Neuronal stem cell (in vitro differentiated cells): ENCODE measurements at regions not wholly inside any gene's neighbourhood (a gene's known extent, or its start where the extent isn't known, plus 50 kb on each side); places are given as distances from the start of the nearest gene placed in this dataset.
"Not testable (repeated sequence)": the region's sequence is repeated elsewhere in the genome, so short reads cannot be mapped to it uniquely, and the experiment has no call there.

ENCODE experiments used
- DNase-seq: peaks from one replicate; pipeline ENCODE4 v3.0.0-alpha.2; 2013; ENCODE audit warnings: low spot score
- H2AFZ ChIP-seq: one replicate; pipeline ENCODE4 v1.6.1; 2013; ENCODE audit warnings: mild to moderate bottlenecking, low read length, inconsistent platforms
- H2AK5ac ChIP-seq: 2 replicates; pipeline ENCODE4 v1.6.1; 2013; ENCODE audit warnings: low read depth, mild to moderate bottlenecking, inconsistent platforms, low read length, moderate library complexity, mixed read lengths
- H2BK120ac ChIP-seq: 2 replicates; pipeline ENCODE4 v1.6.1; 2013; ENCODE audit warnings: low read depth, mild to moderate bottlenecking, inconsistent platforms, low read length, moderate library complexity, mixed read lengths
- H2BK12ac ChIP-seq: one replicate; pipeline ENCODE4 v1.6.1; 2013; ENCODE audit warnings: low read length, inconsistent platforms
- H2BK15ac ChIP-seq: 2 replicates; pipeline ENCODE4 v1.6.1; 2013; ENCODE audit warnings: mild to moderate bottlenecking, low read length, inconsistent platforms, mixed read lengths
- H2BK5ac ChIP-seq: one replicate; pipeline ENCODE4 v1.6.1; 2013; ENCODE audit warnings: inconsistent platforms, mild to moderate bottlenecking, low read length, moderate library complexity
- H3K14ac ChIP-seq: one replicate; pipeline ENCODE4 v1.6.1; 2013; ENCODE audit warnings: low read length, inconsistent platforms
- H3K18ac ChIP-seq: 2 replicates; pipeline ENCODE4 v1.6.1; 2013; ENCODE audit warnings: low read length, inconsistent platforms
- H3K23ac ChIP-seq: 2 replicates; pipeline ENCODE4 v1.6.1; 2013; ENCODE audit warnings: low read depth, mild to moderate bottlenecking, mixed read lengths, low read length, inconsistent platforms; ENCODE audit not compliant: poor library complexity
- H3K27ac ChIP-seq: replicated peaks from 3 replicates; pipeline ENCODE4 v1.5.1; 2013; ENCODE audit warnings: low read length, inconsistent platforms
- H3K27me3 ChIP-seq, 3 experiments: 2 replicates each; pipeline ENCODE4 v1.6.1; 2013; ENCODE audit warnings: low read length in 3 of 3, mild to moderate bottlenecking in 2 of 3, inconsistent platforms in 1 of 3, low read depth in 1 of 3, mixed read lengths in 1 of 3, moderate library complexity in 1 of 3; ENCODE audit not compliant: control insufficient read depth in 3 of 3, insufficient read depth in 3 of 3
- H3K36me3 ChIP-seq, 2 donors: replicated peaks in 1 of 2; 2 replicates each; pipeline ENCODE4 v1.6.1; 2013; ENCODE audit warnings: low read length in 2 of 2; ENCODE audit not compliant: control insufficient read depth in 2 of 2, insufficient read depth in 2 of 2
- H3K4ac ChIP-seq: 2 replicates; pipeline ENCODE4 v1.6.1; 2013; ENCODE audit warnings: inconsistent platforms, mild to moderate bottlenecking, low read length, moderate library complexity
- H3K4me1 ChIP-seq, 2 donors: 1 replicate in 1 of 2; 2 replicates in 1 of 2; pipeline ENCODE4 v1.6.1; 2013; ENCODE audit warnings: low read length in 2 of 2, low read depth in 1 of 2; ENCODE audit not compliant: control insufficient read depth in 2 of 2, insufficient read depth in 1 of 2
- H3K4me2 ChIP-seq: one replicate; pipeline ENCODE4 v1.6.1; 2013; ENCODE audit warnings: mild to moderate bottlenecking, low read length, inconsistent platforms; ENCODE audit not compliant: insufficient read depth, poor library complexity, severe bottlenecking
- H3K4me3 ChIP-seq, 2 donors: 2 replicates each; pipeline ENCODE4 v1.5.1; 2013; ENCODE audit warnings: low read length in 2 of 2, mild to moderate bottlenecking in 2 of 2, inconsistent platforms in 1 of 2, moderate library complexity in 1 of 2
- H3K79me1 ChIP-seq: one replicate; pipeline ENCODE4 v1.6.1; 2013; ENCODE audit warnings: low read depth, mild to moderate bottlenecking, inconsistent platforms, low read length, moderate library complexity
- H3K9ac ChIP-seq: one replicate; pipeline ENCODE4 v1.6.1; 2013; ENCODE audit warnings: mild to moderate bottlenecking, low read depth, low read length, inconsistent platforms; ENCODE audit not compliant: poor library complexity
- H3K9me3 ChIP-seq, 2 donors: replicated peaks in 1 of 2; 2 replicates each; pipeline versions ENCODE3 to v1.6.1; 2013; ENCODE audit warnings: low read length in 2 of 2, mild to moderate bottlenecking in 2 of 2, inconsistent platforms in 1 of 2, low read depth in 1 of 2, mixed read lengths in 1 of 2, moderate library complexity in 1 of 2; ENCODE audit not compliant: control insufficient read depth in 2 of 2, insufficient read depth in 1 of 2
- H4K8ac ChIP-seq: one replicate; pipeline ENCODE4 v1.6.1; 2013; ENCODE audit warnings: low read depth, mild to moderate bottlenecking, inconsistent platforms, low read length, moderate library complexity
- H4K91ac ChIP-seq: one replicate; pipeline ENCODE4 v1.6.1; 2013; ENCODE audit warnings: low read length, low read depth, mild to moderate bottlenecking, inconsistent platforms; ENCODE audit not compliant: poor library complexity
- WGBS, 2 donors: extraction: QIAGEN DNeasy Blood & Tissue Kit; methylation state at CpG; one replicate each; pipeline ENCODE4 v1.1.7; 2013; ENCODE audit warnings: missing lambda C conversion rate in 2 of 2, mixed read lengths in 1 of 2; ENCODE audit not compliant: insufficient read length in 2 of 2, insufficient replicate concordance in 1 of 2; ENCODE audit errors: extremely low coverage in 2 of 2; 5-methylcytosine and 5-hydroxymethylcytosine counted together

GRCh38 chr7:131154380-131154779, 173.3 kb upstream of the MKLN1 start:
- Histone ChIP-seq H3K4me2 (no peak overlapping the region), H2AK5ac (no peak overlapping the region), H3K27me3 (peaks cover 0 to 11% (median 0%) of the 10 kb centered on the region in 3 experiments), H4K8ac (no peak overlapping the region), H4K91ac (no peak overlapping the region), H2BK5ac (no peak overlapping the region), H3K9me3 (no peaks in the 10 kb centered on the region), H3K4me1 (peaks cover 0 to 3% of the 10 kb centered on the region in 2 donors), H3K27ac (no peak overlapping the region), H3K36me3 (no peaks in the 10 kb centered on the region), H3K14ac (no peak overlapping the region), H3K9ac (no peak overlapping the region), H2BK15ac (no peak overlapping the region), H3K4me3 (no peak overlapping the region), H3K79me1 (no peaks in the 10 kb centered on the region), H2BK12ac (no peak overlapping the region), H2BK120ac (no peak overlapping the region), H3K4ac (no peak overlapping the region), H3K23ac (no peak overlapping the region), H3K18ac (no peak overlapping the region), H2AFZ (no peak overlapping the region)
- DNase-seq, result no peak

DNA sequence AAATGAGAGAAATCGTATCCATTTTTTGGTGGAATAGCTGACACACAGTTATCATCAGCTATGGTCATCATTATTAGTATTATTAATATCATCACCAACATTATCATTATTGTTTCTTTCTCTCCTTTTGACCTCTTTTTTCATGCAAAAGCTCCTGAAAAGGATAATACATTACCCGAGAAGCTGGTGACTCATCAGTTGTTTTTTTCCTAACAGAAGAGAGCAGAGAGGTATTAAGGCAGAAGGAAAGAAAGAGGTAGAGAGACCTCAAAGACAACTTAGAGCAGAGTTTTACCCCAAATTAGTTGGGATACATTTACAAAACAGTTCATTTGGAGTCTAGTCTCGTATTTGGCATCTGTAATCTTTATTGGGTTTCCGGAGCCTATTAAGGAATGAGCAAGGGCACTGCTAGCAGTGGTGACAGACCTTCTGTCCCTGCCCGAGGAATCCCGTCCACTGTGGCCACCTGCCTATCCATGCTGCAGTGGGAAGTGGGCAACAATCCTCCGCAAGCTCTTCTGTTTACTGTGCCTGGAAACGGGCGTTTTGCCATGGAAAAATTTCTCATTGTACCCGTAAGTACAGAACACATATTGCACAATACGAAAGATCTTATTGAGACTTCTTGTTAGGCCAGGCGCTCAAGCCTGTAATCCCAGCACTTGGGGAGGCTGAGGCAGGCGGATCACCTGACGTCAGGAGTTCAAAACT, 170.0 kb upstream of the MKLN1 start:
- Histone ChIP-seq H3K4me3 (no peak overlapping the region), H4K91ac (no peak overlapping the region), H3K9ac (no peak overlapping the region), H3K27ac (no peak overlapping the region), H2AFZ (peak overlapping the region; percentile 49), H3K4me2 (no peak overlapping the region), H3K18ac (no peak overlapping the region), H3K9me3 (no peaks in the 10 kb centered on the region), H3K4ac (no peak overlapping the region), H2AK5ac (no peak overlapping the region), H2BK12ac (no peak overlapping the region), H3K4me1 (peaks cover 0 to 3% of the 10 kb centered on the region in 2 donors), H4K8ac (no peak overlapping the region), H3K36me3 (no peaks in the 10 kb centered on the region), H3K14ac (no peak overlapping the region), H3K23ac (no peak overlapping the region), H2BK120ac (no peak overlapping the region), H3K79me1 (no peaks in the 10 kb centered on the region), H2BK5ac (no peak overlapping the region), H3K27me3 (no peaks in the 10 kb centered on the region), H2BK15ac (no peak overlapping the region)
- DNase-seq, result no peak
- WGBS, 2 donors, result no CpG with 5 or more reads among the region's 14 CpGs

- H2BK5ac ChIP-seq, result not testable (repeated sequence)
These were observed 169.4 kb upstream of the MKLN1 start for GRCh38 chr7:131158244-131158636.

DNA sequence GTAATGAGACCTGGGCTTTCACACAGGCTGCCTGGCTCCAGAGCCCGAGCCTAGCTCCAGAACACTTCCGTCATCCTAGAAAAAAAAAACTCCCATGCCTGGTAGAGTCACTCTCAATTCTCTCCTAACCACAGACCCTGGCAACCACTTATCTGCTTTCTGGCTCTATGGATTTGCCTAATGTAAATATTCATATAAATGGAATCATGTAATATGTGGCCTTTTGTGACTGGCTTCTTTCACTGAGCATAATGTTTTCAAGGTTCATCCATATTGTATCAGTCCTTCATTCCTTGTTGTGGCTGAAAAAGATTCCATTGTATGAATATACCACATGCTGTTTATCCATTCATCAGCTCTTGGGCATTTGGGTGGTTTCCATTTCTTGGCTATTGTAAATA, 167.7 kb upstream of the MKLN1 start:
- no peak overlapping the region for H4K8ac ChIP-seq
- no peak overlapping the region for H2BK12ac ChIP-seq
- H3K4me3 ChIP-seq, result no peak overlapping the region
- WGBS, 2 donors, result no CpG with 5 or more reads among the region's 2 CpGs
- no peaks in the 10 kb centered on the region for H3K9me3 ChIP-seq
- H2BK15ac ChIP-seq, result no peak overlapping the region
- H3K23ac ChIP-seq, result no peak overlapping the region
- H2BK120ac ChIP-seq, result no peak overlapping the region
- peaks cover 0 to 3% of the 10 kb centered on the region in 2 donors for H3K4me1 ChIP-seq
- no peak for DNase-seq
- H4K91ac ChIP-seq, result no peak overlapping the region
- H2AFZ ChIP-seq, result no peak overlapping the region
- no peak overlapping the region for H2BK5ac ChIP-seq
- peaks cover 0 to 4% (median 0%) of the 10 kb centered on the region in 3 experiments for H3K27me3 ChIP-seq
- no peak overlapping the region for H3K18ac ChIP-seq
- peaks cover 1% of the 10 kb centered on the region for H3K79me1 ChIP-seq
- no peak overlapping the region for H3K4ac ChIP-seq
- no peak overlapping the region for H3K27ac ChIP-seq
- no peaks in the 10 kb centered on the region for H3K36me3 ChIP-seq
- no peak overlapping the region for H2AK5ac ChIP-seq
- no peak overlapping the region for H3K14ac ChIP-seq
- no peak overlapping the region for H3K9ac ChIP-seq
- no peak overlapping the region for H3K4me2 ChIP-seq

More at GRCh38 chr7:131158244-131158636, 169.4 kb upstream of the MKLN1 start:
- H3K18ac ChIP-seq, H4K8ac ChIP-seq, H3K4me1 ChIP-seq, H3K14ac ChIP-seq, H3K9me3 ChIP-seq, H3K27ac ChIP-seq, H3K36me3 ChIP-seq, H2AFZ ChIP-seq, H2BK120ac ChIP-seq, H3K79me1 ChIP-seq, H3K23ac ChIP-seq, H3K4me2 ChIP-seq, H4K91ac ChIP-seq, H2BK12ac ChIP-seq, H3K4ac ChIP-seq, H3K27me3 ChIP-seq, H2BK15ac ChIP-seq, H3K4me3 ChIP-seq, H2AK5ac ChIP-seq, DNase-seq, H3K9ac ChIP-seq: not testable (repeated sequence)
- WGBS, 2 donors, result no CpG with 5 or more reads among the region's 2 CpGs
